GM12878 (cell line): ENCODE measurements at regions not wholly inside any gene's neighbourhood (a gene's known extent, or its start where the extent isn't known, plus 50 kb on each side); places are given as distances from the start of the nearest gene placed in this dataset.

Experiments used
- ATAC-seq: fragments of 200-7000 bp; cut with Tn5 transposase; 3 replicates; pipeline ENCODE4 v1.9.1; 2020; ENCODE audit warnings: mild to moderate bottlenecking, moderate library complexity
- BruUV-seq: library from RNA; stranded (reverse); fragments of 400-500 nt; replicated peaks from 2 replicates; lab custom pipeline; 2021; lab: Mats Ljungman, UMichigan
- CTCF ChIA-PET: fragments of 300-600 bp; sonication (Branson Sonifier 250); formaldehyde crosslinking; extraction: SDS; loops from one replicate; lab custom pipeline; 2021; ENCODE audit warnings: inconsistent platforms; lab: Yijun Ruan, JAX
- POLR2A ChIA-PET: fragments of 350-600 bp; formaldehyde crosslinking; extraction: SDS; loops from one replicate; lab custom pipeline; 2021; ENCODE audit warnings: inconsistent platforms; lab: Charles Lee
- RAD21 ChIA-PET: fragments of 300-600 bp; sonication (Branson Sonifier 250); formaldehyde crosslinking; loops from one replicate; lab custom pipeline; 2023; ENCODE audit warnings: antibody characterized with exemption; ENCODE audit not compliant: unreplicated experiment; lab: Charles Lee
- SMC1A ChIA-PET: fragments of 300-600 bp; sonication (Branson Sonifier 250); formaldehyde crosslinking; loops from one replicate; lab custom pipeline; 2023; ENCODE audit not compliant: unreplicated experiment, uncharacterized antibody; lab: Charles Lee
- DNase-seq: peaks from one replicate; pipeline ENCODE4 v3.0.0-alpha.2; 2011; ENCODE audit warnings: low read depth, low spot score
- FAIRE-seq: peaks from 3 replicates; lab custom pipeline; 2011; peaks lifted over from hg19 to GRCh38; lab: Jason Lieb, UNC
- H2AFZ ChIP-seq: 2 replicates; pipeline ENCODE4 v1.6.0; 2011; ENCODE audit warnings: low read depth, low read length, control low read depth; ENCODE audit not compliant: control insufficient read depth
- H3K27ac ChIP-seq: 2 replicates; pipeline ENCODE4 v1.5.1; 2011; ENCODE audit warnings: control low read depth; ENCODE audit not compliant: control insufficient read depth, insufficient read depth
- H3K27me3 ChIP-seq, 2 experiments: replicated peaks in 1 of 2; 2 replicates each; pipeline versions ENCODE4 v1.6.0 to v1.6.1; 2011; ENCODE audit warnings: low read length in 1 of 2; ENCODE audit not compliant: control insufficient read depth in 2 of 2, insufficient read depth in 2 of 2
- H3K36me3 ChIP-seq, 2 experiments: 2 replicates each; pipeline ENCODE4 v1.5.1; 2011; ENCODE audit warnings: low read length in 1 of 2; ENCODE audit not compliant: control insufficient read depth in 2 of 2, insufficient read depth in 2 of 2
- H3K4me1 ChIP-seq: 2 replicates; pipeline ENCODE4 v1.6.1; 2011; ENCODE audit warnings: mild to moderate bottlenecking, low read length, moderate library complexity, mixed read lengths; ENCODE audit not compliant: control insufficient read depth, insufficient read depth
- H3K4me2 ChIP-seq: 2 replicates; pipeline ENCODE4 v1.6.0; 2011; ENCODE audit warnings: control low read depth; ENCODE audit not compliant: control insufficient read depth, insufficient read depth
- H3K4me3 ChIP-seq: fragments of 200-600 bp; sonication (generic); 2 replicates; pipeline ENCODE4 v1.5.1; 2016
- H3K79me2 ChIP-seq: 2 replicates; pipeline ENCODE4 v1.6.0; 2011; ENCODE audit warnings: low read length; ENCODE audit not compliant: control insufficient read depth, insufficient read depth
- H3K9ac ChIP-seq: 2 replicates; pipeline ENCODE4 v1.8.0; 2011; ENCODE audit warnings: low read length, control low read depth, mixed read lengths; ENCODE audit not compliant: control insufficient read depth, insufficient read depth
- H3K9me3 ChIP-seq: replicated peaks from 3 replicates; pipeline ENCODE4 v1.5.1; 2011; ENCODE audit warnings: mild to moderate bottlenecking, low read length; ENCODE audit not compliant: control insufficient read depth, insufficient read depth
- H4K20me1 ChIP-seq: 2 replicates; pipeline ENCODE4 v1.6.0; 2011; ENCODE audit not compliant: control insufficient read depth, insufficient read depth
- CTCF ChIP-seq, 3 experiments: IDR thresholded peaks in 2 of 3; conservative IDR thresholded peaks in 1 of 3; 2 replicates each; pipeline ENCODE4 v1.5.1; 2011; ENCODE audit warnings: low read depth in 3 of 3, low read length in 3 of 3, mild to moderate bottlenecking in 3 of 3, control low read depth in 2 of 3, moderate library complexity in 2 of 3, inconsistent platforms in 1 of 3, mixed read lengths in 1 of 3; ENCODE audit not compliant: control insufficient read depth in 2 of 3, insufficient read depth in 1 of 3; ENCODE audit errors: extremely low read depth in 1 of 3
- E2F8 ChIP-seq: fragments of 450-650 bp; IDR thresholded peaks from 2 replicates; pipeline ENCODE4 v1.6.1; 2018; ENCODE audit warnings: mild to moderate bottlenecking, low read depth, moderate library complexity; ENCODE audit not compliant: partially characterized antibody
- E4F1 ChIP-seq: fragments of 450-650 bp; IDR thresholded peaks from 2 replicates; pipeline ENCODE4 v1.6.1; 2018; ENCODE audit warnings: borderline replicate concordance, mild to moderate bottlenecking; ENCODE audit not compliant: partially characterized antibody
- FOS ChIP-seq: IDR thresholded peaks from 3 replicates; pipeline ENCODE4 v1.6.1; 2011; ENCODE audit warnings: borderline replicate concordance; ENCODE audit not compliant: insufficient read length; ENCODE audit errors: extremely low read depth
- NFIC ChIP-seq: IDR thresholded peaks from 2 replicates; pipeline ENCODE4 v1.6.1; 2012; ENCODE audit warnings: low read depth, mild to moderate bottlenecking, inconsistent platforms, low read length, moderate library complexity
- NFXL1 ChIP-seq: fragments of 450-650 bp; IDR thresholded peaks from 2 replicates; pipeline ENCODE4 v1.6.1; 2017; ENCODE audit warnings: antibody characterized with exemption, mild to moderate bottlenecking, borderline replicate concordance
- NFYB ChIP-seq: IDR thresholded peaks from 2 replicates; pipeline ENCODE4 v1.6.1; 2011; ENCODE audit warnings: low read depth, mild to moderate bottlenecking, low read length, improper control_type of control experiment, moderate library complexity; ENCODE audit not compliant: insufficient read depth
- RAD21 ChIP-seq: IDR thresholded peaks from 2 replicates; pipeline ENCODE4 v1.6.1; 2011; ENCODE audit warnings: mild to moderate bottlenecking, low read depth, low read length, moderate library complexity; ENCODE audit not compliant: insufficient read depth
- SUPT20H ChIP-seq: IDR thresholded peaks from 2 replicates; pipeline ENCODE4 v1.6.1; 2011; ENCODE audit warnings: low read depth, mild to moderate bottlenecking, low read length, moderate library complexity, borderline replicate concordance; ENCODE audit not compliant: control insufficient read depth
- SUZ12 ChIP-seq: fragments of 200-600 bp; sonication (generic); IDR thresholded peaks from one replicate; pipeline ENCODE4 v1.6.1; 2018; ENCODE audit warnings: antibody characterized with exemption, mild to moderate bottlenecking; ENCODE audit not compliant: unreplicated experiment
- USF2 ChIP-seq: IDR thresholded peaks from 2 replicates; pipeline ENCODE4 v1.6.1; 2011; ENCODE audit warnings: low read depth, low read length, improper control_type of control experiment, borderline replicate concordance
- WGBS: methylation state at CpG from one replicate; pipeline ENCODE4 v1.1.6; 2016; ENCODE audit warnings: low lambda C conversion rate; ENCODE audit not compliant: insufficient replicate concordance, insufficient coverage; ENCODE audit errors: missing lambda C conversion rate; 5-methylcytosine and 5-hydroxymethylcytosine counted together
- in situ Hi-C: fragments of 300-500 bp; cut with MboI; formaldehyde crosslinking; loops from 9 replicates; pipeline ENCODE4 v1.14.3; 2018; ENCODE audit warnings: mixed read lengths
- intact Hi-C: fragments of 100-400 bp; cut with micrococcal nuclease; formaldehyde crosslinking; loops from one replicate; pipeline ENCODE4 v1.14.2; 2022; ENCODE audit not compliant: unreplicated experiment
- TF ChIP-seq, protein P1 (sequence below): fragments of 450-650 bp; IDR thresholded peaks from 2 replicates; pipeline ENCODE4 v1.6.1; 2016; ENCODE audit warnings: mild to moderate bottlenecking

DNA sequence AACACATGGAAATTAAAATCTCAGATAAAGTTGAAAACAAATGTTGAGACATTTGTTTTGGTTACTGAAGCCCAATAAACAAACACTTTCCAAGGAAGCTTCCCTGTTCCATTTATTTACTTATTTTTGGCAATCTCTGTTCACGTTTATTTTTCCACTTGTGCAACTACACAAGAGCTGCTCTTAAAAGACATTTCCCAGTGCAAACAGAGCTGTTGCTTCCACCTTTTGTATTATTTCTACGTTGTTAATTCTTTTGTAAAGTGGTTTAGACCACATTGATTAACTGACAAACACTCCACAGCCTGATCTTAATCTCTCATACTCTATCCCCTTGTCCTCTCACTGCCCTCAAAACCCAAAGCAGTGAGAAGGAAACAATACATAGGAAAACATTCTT is 757.6 kb downstream of the LIG4 start (continued):
- TF ChIP-seq NFYB (no peak), USF2 (no peak), FOS (no peak), SUZ12 (no peak), RAD21 (no peak), SUPT20H (no peak), NFIC (no peak)
- TF ChIP-seq, protein P1, sequence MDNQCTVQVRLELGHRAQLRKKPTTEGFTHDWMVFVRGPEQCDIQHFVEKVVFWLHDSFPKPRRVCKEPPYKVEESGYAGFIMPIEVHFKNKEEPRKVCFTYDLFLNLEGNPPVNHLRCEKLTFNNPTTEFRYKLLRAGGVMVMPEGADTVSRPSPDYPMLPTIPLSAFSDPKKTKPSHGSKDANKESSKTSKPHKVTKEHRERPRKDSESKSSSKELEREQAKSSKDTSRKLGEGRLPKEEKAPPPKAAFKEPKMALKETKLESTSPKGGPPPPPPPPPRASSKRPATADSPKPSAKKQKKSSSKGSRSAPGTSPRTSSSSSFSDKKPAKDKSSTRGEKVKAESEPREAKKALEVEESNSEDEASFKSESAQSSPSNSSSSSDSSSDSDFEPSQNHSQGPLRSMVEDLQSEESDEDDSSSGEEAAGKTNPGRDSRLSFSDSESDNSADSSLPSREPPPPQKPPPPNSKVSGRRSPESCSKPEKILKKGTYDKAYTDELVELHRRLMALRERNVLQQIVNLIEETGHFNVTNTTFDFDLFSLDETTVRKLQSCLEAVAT: no peak

- no peak overlapping the region for H3K27ac ChIP-seq
- CTCF ChIA-PET: no interaction called here
- H3K9ac ChIP-seq: no peak overlapping the region
- H3K4me3 ChIP-seq: no peak overlapping the region
- SMC1A ChIA-PET: interaction anchor here (1.0 to 1.3 kb wide), 2 partner anchors 8 to 12 kb away, joined by 3 read pairs; no protein-coding TSS in a partner anchor
- RAD21 ChIA-PET: no interaction called here
- ATAC-seq: no peak
- DNase-seq: no peak
- intact Hi-C loops: no loop called here
- no peaks in the 10 kb centered on the region for H4K20me1 ChIP-seq
- no peaks in the 10 kb centered on the region for H3K4me1 ChIP-seq
- POLR2A ChIA-PET: no interaction called here
- H2AFZ ChIP-seq: no peak overlapping the region
- FAIRE-seq: no peak
- no peaks in the 10 kb centered on the region for H3K36me3 ChIP-seq
- no peaks in the 10 kb centered on the region for H3K27me3 ChIP-seq
- H3K79me2 ChIP-seq: no peaks in the 10 kb centered on the region
- 0% methylated on average over 2 of the region's 2 CpGs for WGBS
- in situ Hi-C loops: no loop called here
- no peaks in the 10 kb centered on the region for H3K9me3 ChIP-seq
- no peak overlapping the region for H3K4me2 ChIP-seq
- no TSS peak for BruUV-seq
- no peak for TF ChIP-seq E4F1
- TF ChIP-seq NFXL1: no peak
- no peak for TF ChIP-seq E2F8
- no peak for TF ChIP-seq CTCF (IDR thresholded peaks at IDR 0.05 in 2 of 3, conservative IDR thresholded peaks at IDR 0.05 in 1 of 3; ENCODE audit: control insufficient read depth in 2 of 3, extremely low read depth in 1 of 3, insufficient read depth in 1 of 3, low read depth in 3 of 3, low read length in 3 of 3)
Measured at GRCh38 chr13:107456431-107456830, 758.9 kb downstream of the LIG4 start.
